NCI-H446 (cell line): ENCODE measurements at regions not wholly inside any gene's neighbourhood (a gene's known extent, or its start where the extent isn't known, plus 50 kb on each side); places are given as distances from the start of the nearest gene placed in this dataset.

Experiments used
- DNase-seq, 2 experiments: peaks; one replicate each; lab custom pipeline; 2025; lab: John Stamatoyannopoulos, UW

GRCh38 chr6:91392951-91393350 lies 806.1 kb upstream of the MAP3K7 start:
- no peak for DNase-seq

GRCh38 chr6:91387290-91388059 lies 800.6 kb upstream of the MAP3K7 start:
- no peak for DNase-seq

- DNase-seq, result no peak
Observed at GRCh38 chr6:91386204-91386603, 799.3 kb upstream of the MAP3K7 start.

- DNase-seq, result no peak
Observed at GRCh38 chr6:91383207-91383606, 796.3 kb upstream of the MAP3K7 start.

GRCh38 chr6:91376686-91377085 lies 789.8 kb upstream of the MAP3K7 start:
- peak in 1 of 2 experiments; percentile 12 for DNase-seq

- no peak for DNase-seq
Observed at GRCh38 chr6:91366781-91367180, 779.9 kb upstream of the MAP3K7 start.

GRCh38 chr6:91358986-91359385 lies 772.1 kb upstream of the MAP3K7 start:
- DNase-seq, result no peak

GRCh38 chr6:91352878-91353277 lies 766.0 kb upstream of the MAP3K7 start:
- DNase-seq, result no peak

- no peak for DNase-seq
Observed at GRCh38 chr6:91352321-91352720, 765.4 kb upstream of the MAP3K7 start.

- no peak for DNase-seq
Observed at GRCh38 chr6:91350146-91350908, 763.5 kb upstream of the MAP3K7 start.

GRCh38 chr6:91341473-91341872 lies 754.6 kb upstream of the MAP3K7 start:
- no peak for DNase-seq

GRCh38 chr6:91340896-91341395 lies 754.1 kb upstream of the MAP3K7 start:
- no peak for DNase-seq

- DNase-seq, result no peak
Observed at GRCh38 chr6:91337967-91338366, 751.1 kb upstream of the MAP3K7 start.

- no peak for DNase-seq
Observed at GRCh38 chr6:91330896-91331295, 744.0 kb upstream of the MAP3K7 start.

GRCh38 chr6:91328241-91328640 lies 741.4 kb upstream of the MAP3K7 start:
- DNase-seq, result no peak

GRCh38 chr6:91324711-91325110 lies 737.8 kb upstream of the MAP3K7 start:
- DNase-seq, result no peak

GRCh38 chr6:91317984-91318383 lies 731.1 kb upstream of the MAP3K7 start:
- no peak for DNase-seq

- peak in 1 of 2 experiments; percentile 29 for DNase-seq
Observed at GRCh38 chr6:91317247-91317835, 730.5 kb upstream of the MAP3K7 start.

- DNase-seq, result no peak
Observed at GRCh38 chr6:91310178-91310577, 723.3 kb upstream of the MAP3K7 start.

GRCh38 chr6:91305755-91306154 lies 718.9 kb upstream of the MAP3K7 start:
- no peak for DNase-seq

GRCh38 chr6:91304521-91304920 lies 717.6 kb upstream of the MAP3K7 start:
- no peak for DNase-seq

- no peak for DNase-seq
Observed at GRCh38 chr6:91303326-91303725, 716.5 kb upstream of the MAP3K7 start.
